DND-41 (cell line): ENCODE measurements at regions not wholly inside any gene's neighbourhood (a gene's known extent, or its start where the extent isn't known, plus 50 kb on each side); places are given as distances from the start of the nearest gene placed in this dataset.

ENCODE experiments used
- ATAC-seq: fragments of 200-7000 bp; cut with Tn5 transposase; 3 replicates; pipeline ENCODE4 v1.9.1; 2021; ENCODE audit warnings: low read depth; ENCODE audit not compliant: insufficient read depth
- DNase-seq: peaks from one replicate; pipeline ENCODE4 v3.0.0-alpha.2; 2020
- H2AFZ ChIP-seq: 2 replicates; pipeline ENCODE4 v1.6.0; 2012; ENCODE audit warnings: low read depth, low read length
- H3K27ac ChIP-seq: 2 replicates; pipeline ENCODE4 v1.5.1; 2012; ENCODE audit warnings: low read length, inconsistent platforms
- H3K27me3 ChIP-seq: fragments of 200-600 bp; sonication (generic); 2 replicates; pipeline ENCODE4 v1.6.0; 2012; ENCODE audit warnings: low read length, mild to moderate bottlenecking, inconsistent platforms; ENCODE audit not compliant: insufficient read depth, poor library complexity
- H3K36me3 ChIP-seq: 2 replicates; pipeline ENCODE4 v1.5.1; 2012; ENCODE audit warnings: low read length, inconsistent platforms; ENCODE audit not compliant: insufficient read depth
- H3K4me1 ChIP-seq: 2 replicates; pipeline ENCODE4 v1.5.1; 2012; ENCODE audit warnings: mild to moderate bottlenecking, low read length; ENCODE audit not compliant: insufficient read depth
- H3K4me2 ChIP-seq: 2 replicates; pipeline ENCODE4 v1.6.0; 2012; ENCODE audit warnings: mild to moderate bottlenecking, moderate library complexity, low read length, inconsistent platforms; ENCODE audit not compliant: insufficient read depth
- H3K4me3 ChIP-seq, 2 experiments: fragments of 200-600 bp in 1 of 2; shearing (Covaris generic) in 1 of 2; 2 replicates each; pipeline ENCODE4 v1.5.1; 2012 to 2016; ENCODE audit warnings: inconsistent platforms in 2 of 2, low read length in 2 of 2, mild to moderate bottlenecking in 2 of 2, low read depth in 1 of 2, moderate library complexity in 1 of 2
- H3K79me2 ChIP-seq: 2 replicates; pipeline ENCODE4 v1.6.0; 2012; ENCODE audit warnings: low read length, inconsistent platforms; ENCODE audit not compliant: insufficient read depth
- H3K9ac ChIP-seq: 2 replicates; pipeline ENCODE4 v1.6.0; 2012; ENCODE audit warnings: low read depth, mild to moderate bottlenecking, inconsistent platforms, low read length, moderate library complexity
- H3K9me3 ChIP-seq: 2 replicates; pipeline ENCODE4 v1.5.1; 2012; ENCODE audit warnings: low read length, moderate library complexity, mild to moderate bottlenecking, inconsistent platforms; ENCODE audit not compliant: insufficient read depth, severe bottlenecking
- H4K20me1 ChIP-seq: 2 replicates; pipeline ENCODE4 v1.6.0; 2012; ENCODE audit warnings: low read length; ENCODE audit not compliant: insufficient read depth
- EZH2 ChIP-seq: IDR thresholded peaks from 3 replicates; pipeline ENCODE4 v1.6.1; 2012; ENCODE audit warnings: borderline replicate concordance, low read depth, mild to moderate bottlenecking, moderate library complexity, low read length, inconsistent platforms; ENCODE audit not compliant: severe bottlenecking
- TF ChIP-seq, protein P1 (sequence below): IDR thresholded peaks from 2 replicates; pipeline ENCODE4 v1.5.1; 2012; ENCODE audit warnings: borderline replicate concordance, low read length, moderate library complexity, mild to moderate bottlenecking; ENCODE audit not compliant: poor library complexity, severe bottlenecking; ENCODE audit errors: extremely low read depth

DNA sequence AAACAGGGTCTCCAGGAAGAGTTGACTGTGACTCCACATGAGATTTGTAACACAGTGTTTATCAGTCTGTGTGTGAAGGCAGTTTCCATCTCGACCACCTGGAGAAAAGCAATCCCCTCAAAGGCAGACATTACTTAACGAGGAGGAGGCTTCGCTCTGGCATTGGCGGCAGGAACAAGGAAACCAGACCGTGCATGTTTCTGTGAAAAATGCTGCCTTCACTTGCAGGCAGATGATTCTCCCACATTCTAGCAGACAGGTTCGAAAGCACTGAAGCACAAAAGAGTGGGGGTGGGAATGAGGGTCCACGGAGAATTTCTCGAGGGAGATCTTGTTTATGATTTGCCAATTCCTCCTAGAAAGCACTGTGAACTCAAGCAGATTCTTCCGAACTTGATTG lies 414.0 kb downstream of the SLC4A3 start:
- no peaks in the 10 kb centered on the region for H4K20me1 ChIP-seq
- H3K9ac ChIP-seq = no peak overlapping the region
- no peak for DNase-seq

DNA sequence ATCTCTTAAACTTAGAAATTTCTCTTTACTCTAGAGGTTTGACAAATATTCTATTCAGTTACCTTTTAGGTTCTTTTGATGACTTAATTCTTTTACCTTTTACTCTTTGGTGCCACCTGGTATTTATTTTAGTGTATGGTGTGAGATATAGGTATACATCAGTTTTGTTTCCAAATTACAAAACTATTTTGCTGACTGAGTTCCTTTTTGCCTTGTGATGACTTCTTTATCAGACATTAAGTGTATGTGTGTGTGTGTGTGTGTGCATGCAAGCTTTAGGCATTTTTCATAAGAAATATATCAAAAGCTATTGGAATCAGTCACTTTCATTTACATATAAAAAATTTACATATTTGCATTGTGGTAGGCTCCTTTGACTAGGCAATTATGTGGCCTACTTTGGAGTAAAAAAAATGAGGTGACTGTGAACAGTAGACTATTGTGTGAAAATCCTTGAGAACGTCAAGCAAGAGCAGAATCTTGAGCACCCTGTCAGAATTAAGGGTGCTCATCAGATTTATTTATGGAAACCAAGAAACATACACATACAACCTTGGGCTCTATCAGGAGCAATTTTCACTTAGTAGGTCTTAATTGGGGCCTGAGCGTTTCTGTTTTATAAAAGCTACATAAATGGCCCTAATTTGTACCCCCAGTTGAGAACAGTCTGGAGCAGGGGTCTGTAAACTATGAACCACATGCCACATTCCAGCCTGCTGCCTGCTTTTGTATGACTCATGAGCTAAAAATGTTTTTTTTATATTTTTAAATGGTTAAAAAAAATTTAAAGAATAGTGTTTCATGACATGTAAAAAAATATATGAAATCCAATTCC lies 415.9 kb downstream of the SLC4A3 start:
- Histone ChIP-seq H3K79me2 (no peaks in the 10 kb centered on the region), H4K20me1 (no peaks in the 10 kb centered on the region), H3K4me2 (no peak overlapping the region), H3K9ac (no peak overlapping the region), H3K4me3 (no peak overlapping the region), H3K27me3 (peaks cover 6% of the 10 kb centered on the region), H3K9me3 (no peaks in the 10 kb centered on the region), H3K4me1 (no peaks in the 10 kb centered on the region), H2AFZ (no peak overlapping the region), H3K27ac (no peak overlapping the region), H3K36me3 (no peaks in the 10 kb centered on the region)
- no peak for DNase-seq
- ATAC-seq = no peak
- TF ChIP-seq, protein P1, sequence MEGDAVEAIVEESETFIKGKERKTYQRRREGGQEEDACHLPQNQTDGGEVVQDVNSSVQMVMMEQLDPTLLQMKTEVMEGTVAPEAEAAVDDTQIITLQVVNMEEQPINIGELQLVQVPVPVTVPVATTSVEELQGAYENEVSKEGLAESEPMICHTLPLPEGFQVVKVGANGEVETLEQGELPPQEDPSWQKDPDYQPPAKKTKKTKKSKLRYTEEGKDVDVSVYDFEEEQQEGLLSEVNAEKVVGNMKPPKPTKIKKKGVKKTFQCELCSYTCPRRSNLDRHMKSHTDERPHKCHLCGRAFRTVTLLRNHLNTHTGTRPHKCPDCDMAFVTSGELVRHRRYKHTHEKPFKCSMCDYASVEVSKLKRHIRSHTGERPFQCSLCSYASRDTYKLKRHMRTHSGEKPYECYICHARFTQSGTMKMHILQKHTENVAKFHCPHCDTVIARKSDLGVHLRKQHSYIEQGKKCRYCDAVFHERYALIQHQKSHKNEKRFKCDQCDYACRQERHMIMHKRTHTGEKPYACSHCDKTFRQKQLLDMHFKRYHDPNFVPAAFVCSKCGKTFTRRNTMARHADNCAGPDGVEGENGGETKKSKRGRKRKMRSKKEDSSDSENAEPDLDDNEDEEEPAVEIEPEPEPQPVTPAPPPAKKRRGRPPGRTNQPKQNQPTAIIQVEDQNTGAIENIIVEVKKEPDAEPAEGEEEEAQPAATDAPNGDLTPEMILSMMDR = no peak
- TF ChIP-seq EZH2 = no peak

More for the DNA sequence above, 414.0 kb downstream of the SLC4A3 start:
- Histone ChIP-seq H3K4me3 (no peak overlapping the region), H3K79me2 (no peaks in the 10 kb centered on the region), H3K4me2 (no peak overlapping the region), H2AFZ (no peak overlapping the region), H3K4me1 (no peaks in the 10 kb centered on the region), H3K9me3 (no peaks in the 10 kb centered on the region), H3K27me3 (peaks cover 6% of the 10 kb centered on the region), H3K27ac (no peak overlapping the region), H3K36me3 (no peaks in the 10 kb centered on the region)
- TF ChIP-seq, protein P1 = no peak
- no peak for TF ChIP-seq EZH2
- no peak for ATAC-seq

DNA sequence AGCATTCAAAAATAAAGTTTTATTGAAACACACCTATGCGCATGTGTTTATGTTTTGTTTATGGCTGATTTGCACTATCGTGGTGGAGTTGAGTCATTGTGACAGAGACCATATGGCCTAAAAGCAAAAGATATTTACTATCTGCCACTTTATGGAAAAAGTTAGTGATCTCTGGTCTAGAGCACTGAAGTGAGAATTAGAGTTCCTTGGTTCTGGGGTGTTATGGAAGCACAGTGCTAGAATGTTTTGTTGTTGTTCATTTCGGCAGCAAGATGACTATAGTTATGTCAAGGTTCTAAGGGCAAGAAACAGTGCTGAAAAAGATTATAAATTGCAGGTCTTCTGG lies 416.5 kb downstream of the SLC4A3 start:
- no peak for DNase-seq
- no peak overlapping the region for H3K4me2 ChIP-seq
- H3K4me1 ChIP-seq = no peaks in the 10 kb centered on the region
- no peaks in the 10 kb centered on the region for H3K79me2 ChIP-seq
- ATAC-seq = no peak
- TF ChIP-seq, protein P1 = no peak
- no peak for TF ChIP-seq EZH2
- H4K20me1 ChIP-seq = no peaks in the 10 kb centered on the region
- no peak overlapping the region for H3K27ac ChIP-seq
- H3K9ac ChIP-seq = no peak overlapping the region
- no peaks in the 10 kb centered on the region for H3K9me3 ChIP-seq
- no peaks in the 10 kb centered on the region for H3K36me3 ChIP-seq
- H2AFZ ChIP-seq = no peak overlapping the region
- H3K4me3 ChIP-seq = no peak overlapping the region
- peaks cover 6% of the 10 kb centered on the region for H3K27me3 ChIP-seq
